Ecto neural progenitor cell (in vitro differentiated cells): ENCODE measurements at regions not wholly inside any gene's neighbourhood (a gene's known extent, or its start where the extent isn't known, plus 50 kb on each side); places are given as distances from the start of the nearest gene placed in this dataset.
"Not testable (repeated sequence)": the region's sequence is repeated elsewhere in the genome, so short reads cannot be mapped to it uniquely, and the experiment has no call there.

Source experiments
- DNase-seq: peaks from one replicate; pipeline ENCODE4 v3.0.0-alpha.2; 2018; ENCODE audit warnings: low spot score

DNA sequence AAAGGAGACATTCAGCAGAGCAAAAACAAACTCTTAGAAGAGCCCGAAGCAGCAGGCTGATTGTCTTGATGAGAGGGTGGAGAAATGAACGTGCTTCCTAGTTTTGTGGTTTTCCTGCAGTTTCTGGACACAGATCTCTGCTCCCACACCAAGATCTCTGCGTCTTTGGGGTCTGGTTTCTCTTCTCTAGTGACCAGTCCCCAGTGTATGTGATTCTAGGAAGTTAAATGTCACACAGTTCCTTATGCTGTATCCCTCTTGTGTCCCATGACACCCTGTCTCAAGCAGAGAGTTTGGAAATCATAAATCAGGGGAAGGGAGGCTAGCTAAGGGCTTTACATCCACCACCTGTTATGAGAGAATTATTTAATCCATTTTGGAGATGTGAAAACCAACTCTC, 55.4 kb upstream of the KLF14 start:
- no peak for DNase-seq

DNA sequence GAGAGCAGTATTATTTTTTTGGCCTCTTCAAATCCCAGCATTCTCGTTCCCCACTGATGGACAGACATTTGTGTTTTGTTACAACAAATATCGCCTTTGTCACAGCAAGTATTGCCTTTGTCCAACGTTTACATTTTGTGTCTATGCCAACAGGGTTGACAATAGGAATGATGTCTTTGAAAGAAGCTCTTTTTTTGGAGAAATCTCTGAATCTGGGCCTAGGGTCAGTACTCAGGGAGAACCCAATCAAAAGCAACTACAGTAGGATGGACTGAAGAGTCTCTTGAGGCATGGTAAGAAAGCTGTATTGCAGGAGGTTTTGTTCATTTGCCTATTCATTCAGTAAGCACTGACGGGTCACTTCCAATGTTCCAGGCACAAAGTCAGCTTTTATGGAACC, 57.7 kb upstream of the KLF14 start:
- no peak for DNase-seq

DNA sequence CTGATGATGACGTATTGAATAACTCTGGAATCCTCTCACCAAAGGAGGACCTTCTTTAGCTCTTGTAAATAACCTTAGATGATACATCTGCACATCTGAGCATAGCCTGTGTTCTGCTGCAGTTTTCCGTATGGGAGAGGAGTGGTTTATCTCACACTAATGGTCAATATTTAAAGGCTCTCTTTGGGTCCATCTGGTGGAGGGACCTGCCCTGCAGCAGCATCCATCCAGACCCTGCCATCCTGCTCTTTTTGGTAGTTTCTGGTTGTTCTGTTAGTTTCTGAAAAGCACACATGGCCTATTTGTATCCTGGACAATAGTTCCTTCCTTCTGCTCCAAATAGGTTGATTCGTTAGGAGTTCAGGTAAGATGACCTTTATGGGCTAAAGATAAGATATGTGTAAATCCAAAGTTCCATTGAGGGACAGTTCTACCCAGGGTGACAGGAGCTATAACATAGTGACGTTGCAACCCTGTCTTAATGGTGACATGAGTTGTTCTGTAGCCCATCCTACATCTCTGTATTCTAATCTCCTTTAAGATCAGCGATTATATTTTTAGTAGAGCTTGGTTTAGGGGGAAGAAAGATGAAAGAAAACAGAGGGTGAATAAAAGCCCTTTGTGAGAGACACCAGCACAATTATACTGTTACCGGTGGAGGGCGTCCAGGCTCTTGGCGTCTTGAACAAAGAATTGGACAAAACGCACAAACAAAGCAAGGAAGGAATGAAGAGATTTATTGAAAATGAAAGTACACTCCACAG, 60.0 kb upstream of the KLF14 start:
- no peak for DNase-seq

GRCh38 chr7:130794619-130794922, 60.6 kb upstream of the KLF14 start:
- DNase-seq = no peak

DNA sequence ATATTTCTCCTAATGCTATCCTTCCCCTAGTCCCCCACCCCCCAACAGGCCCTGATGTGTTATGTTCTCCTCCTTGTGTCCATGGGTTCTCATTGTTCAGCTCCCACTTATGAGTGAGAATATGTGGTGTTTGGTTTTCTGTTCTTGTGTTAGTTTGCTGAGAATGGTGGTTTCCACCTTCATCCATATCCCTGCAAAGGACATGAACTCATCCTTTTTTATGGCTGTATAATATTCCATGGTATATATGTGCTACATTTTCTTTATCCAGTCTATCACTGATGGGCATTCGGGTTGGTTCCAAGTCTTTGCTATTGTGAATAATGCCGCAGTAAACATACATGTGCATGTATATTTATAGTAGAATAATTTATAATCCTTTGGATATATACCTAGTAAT, 62.4 kb upstream of the KLF14 start:
- not testable (repeated sequence) for DNase-seq

DNA sequence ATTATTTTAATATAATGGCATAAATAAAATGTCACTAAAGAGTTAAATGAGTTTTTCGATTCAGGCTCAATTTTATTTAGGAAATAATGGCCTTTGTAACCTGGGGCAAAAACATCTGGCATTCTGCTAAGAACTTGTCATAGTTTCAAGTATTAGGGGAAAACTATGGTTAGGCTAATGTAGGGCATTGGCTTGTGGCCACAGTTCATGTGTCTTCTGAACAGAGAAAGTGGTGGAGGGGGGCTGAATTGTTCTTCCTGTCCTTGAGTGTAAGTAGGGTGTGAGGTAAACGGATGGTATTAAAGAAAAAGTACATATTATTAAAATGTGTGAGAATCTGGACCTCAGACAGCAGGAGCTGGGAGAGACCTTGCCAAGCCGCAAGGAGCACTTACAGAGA, 69.1 kb upstream of the KLF14 start:
- no peak for DNase-seq

DNA sequence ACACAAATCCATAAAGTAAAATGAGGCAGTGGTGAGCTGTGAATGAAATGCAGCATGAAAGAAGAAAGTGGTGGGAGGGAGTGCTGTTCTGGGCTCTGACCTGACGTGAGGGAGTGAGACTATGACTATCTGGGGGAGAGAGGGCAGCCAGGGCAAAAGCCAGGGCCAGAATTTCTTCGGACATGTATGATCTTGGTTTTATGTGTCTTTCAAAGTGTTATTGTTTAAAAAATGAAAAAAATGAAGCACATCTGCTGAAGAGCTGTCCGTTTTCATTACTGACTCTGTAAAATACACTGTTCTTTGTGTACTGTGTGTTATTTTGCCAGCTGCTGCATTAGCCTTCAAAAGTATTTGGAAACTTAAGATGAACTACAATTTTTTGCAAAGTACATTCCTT, 70.2 kb upstream of the KLF14 start:
- DNase-seq = no peak

GRCh38 chr7:130812819-130813218, 78.8 kb upstream of the KLF14 start:
- not testable (repeated sequence) for DNase-seq

- no peak for DNase-seq
These were observed 80.8 kb upstream of the KLF14 start for GRCh38 chr7:130814778-130815335.

GRCh38 chr7:130818056-130818455, 84.0 kb upstream of the KLF14 start:
- no peak for DNase-seq

DNA sequence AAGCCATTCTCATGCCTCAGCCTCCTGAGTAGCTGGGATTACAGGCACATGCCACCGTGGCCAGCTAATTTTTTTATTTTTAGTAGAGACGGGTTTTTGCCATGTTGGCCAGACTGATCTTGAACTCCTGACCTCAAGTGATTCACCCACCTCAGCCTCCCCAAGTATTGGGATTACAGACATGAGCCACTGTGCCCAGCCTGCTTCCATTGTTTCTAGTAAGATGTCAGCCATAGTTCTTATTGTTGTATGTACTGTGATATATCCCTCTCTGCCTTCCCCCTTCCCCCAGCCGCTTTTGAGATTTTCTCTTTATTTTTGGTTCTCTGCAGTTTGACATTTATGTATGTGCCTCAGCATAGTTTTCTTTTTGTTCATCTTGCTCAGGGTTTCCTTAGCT, 87.9 kb upstream of the KLF14 start:
- no peak for DNase-seq

GRCh38 chr7:130822642-130823041, 88.6 kb upstream of the KLF14 start:
- DNase-seq = no peak

GRCh38 chr7:130823060-130823459, 89.1 kb upstream of the KLF14 start:
- DNase-seq = no peak

- no peak for DNase-seq
These were observed 91.8 kb upstream of the KLF14 start for GRCh38 chr7:130825819-130826218.

GRCh38 chr7:130829415-130829814, 95.4 kb upstream of the KLF14 start:
- DNase-seq = no peak

DNA sequence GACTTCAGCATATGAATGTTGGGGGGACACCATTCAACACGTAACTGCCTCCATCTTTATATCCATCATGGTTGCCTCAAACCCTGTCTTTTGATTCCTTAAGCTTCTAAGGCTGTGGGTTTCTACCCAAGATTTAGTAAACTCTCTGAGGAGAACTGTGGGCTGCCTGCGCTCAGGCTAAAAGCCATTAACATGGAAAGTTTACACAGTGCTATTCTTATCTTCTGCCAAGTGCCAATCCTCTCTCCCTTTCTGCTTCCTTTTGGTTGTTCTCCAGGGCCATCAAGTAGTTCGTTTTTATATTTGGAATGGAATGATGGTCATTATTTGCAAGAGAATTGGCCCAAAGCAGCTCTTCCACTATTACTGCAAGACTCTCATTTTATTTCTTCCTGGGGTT, 97.3 kb upstream of the KLF14 start:
- DNase-seq = no peak

DNA sequence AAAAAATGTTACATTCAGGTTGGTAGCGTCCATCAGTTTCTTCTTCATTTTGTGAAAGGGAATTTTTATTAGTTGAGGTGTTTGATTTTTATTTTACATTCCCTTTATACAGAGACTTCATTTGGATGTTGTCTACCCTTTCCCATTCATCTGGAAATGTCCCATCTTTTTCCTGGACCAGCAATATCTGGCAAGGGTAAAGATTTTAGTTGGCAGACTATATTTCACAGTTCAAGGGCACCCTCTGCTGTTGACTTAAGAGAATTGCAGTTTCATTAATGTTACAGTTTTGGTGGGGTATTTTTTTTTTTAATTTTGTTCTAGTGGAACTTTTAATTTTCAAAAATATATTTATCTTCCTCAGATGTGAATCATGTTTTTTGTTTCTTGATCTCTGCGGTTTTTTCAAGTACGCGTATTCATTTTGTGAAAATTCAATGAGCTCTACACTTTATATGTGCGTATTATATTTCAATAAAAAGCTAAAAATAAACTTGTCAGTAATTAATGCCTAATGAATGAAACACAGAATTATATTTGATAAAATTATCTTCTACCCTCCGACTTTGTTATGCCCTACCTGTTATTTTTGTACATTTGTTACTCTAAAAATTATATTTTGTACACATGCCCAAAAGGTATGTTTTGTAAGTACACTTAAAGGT, 97.9 kb upstream of the KLF14 start:
- DNase-seq = no peak

DNA sequence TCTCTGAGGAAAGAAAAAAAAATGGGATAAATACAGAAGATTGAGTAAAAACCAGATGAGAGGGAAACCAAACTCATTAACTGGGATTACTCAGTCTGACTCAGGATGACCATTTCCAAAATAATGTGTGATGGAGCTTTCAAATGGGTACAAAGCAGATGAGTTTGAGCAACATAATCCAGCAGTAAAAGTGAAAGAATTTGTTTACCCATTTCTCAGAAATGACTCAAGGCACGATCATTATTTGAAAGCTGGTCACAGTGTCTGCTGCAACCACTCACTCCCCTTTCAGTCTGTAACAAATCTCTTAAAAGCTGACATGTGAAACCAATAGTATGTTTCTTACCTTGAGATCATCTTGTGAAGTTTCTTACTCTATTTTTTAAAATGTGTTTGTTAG, 104.7 kb upstream of the KLF14 start:
- no peak for DNase-seq

GRCh38 chr7:130840599-130840998, 106.6 kb upstream of the KLF14 start:
- no peak for DNase-seq

GRCh38 chr7:130841416-130841815, 107.4 kb upstream of the KLF14 start:
- DNase-seq = no peak

DNA sequence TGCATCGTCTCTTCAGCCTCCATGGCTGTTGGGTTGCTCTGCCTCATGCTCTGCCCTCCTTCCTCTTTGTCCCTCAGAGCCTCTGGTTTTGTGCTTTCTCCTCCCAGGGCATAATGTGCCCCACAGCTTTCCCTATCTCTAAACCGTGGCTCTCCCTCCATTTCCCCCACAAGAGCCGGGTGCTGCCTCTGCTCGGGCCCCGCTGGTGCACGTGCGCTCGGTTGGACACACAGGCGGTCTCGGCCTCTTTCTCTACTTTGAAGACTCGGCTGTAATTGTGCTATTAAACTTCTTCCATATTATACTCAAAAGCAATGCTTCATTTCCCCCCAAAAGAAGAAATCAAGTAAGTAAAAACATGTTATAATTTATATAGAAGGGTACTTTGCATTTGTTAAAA, 109.7 kb upstream of the KLF14 start:
- no peak for DNase-seq

DNA sequence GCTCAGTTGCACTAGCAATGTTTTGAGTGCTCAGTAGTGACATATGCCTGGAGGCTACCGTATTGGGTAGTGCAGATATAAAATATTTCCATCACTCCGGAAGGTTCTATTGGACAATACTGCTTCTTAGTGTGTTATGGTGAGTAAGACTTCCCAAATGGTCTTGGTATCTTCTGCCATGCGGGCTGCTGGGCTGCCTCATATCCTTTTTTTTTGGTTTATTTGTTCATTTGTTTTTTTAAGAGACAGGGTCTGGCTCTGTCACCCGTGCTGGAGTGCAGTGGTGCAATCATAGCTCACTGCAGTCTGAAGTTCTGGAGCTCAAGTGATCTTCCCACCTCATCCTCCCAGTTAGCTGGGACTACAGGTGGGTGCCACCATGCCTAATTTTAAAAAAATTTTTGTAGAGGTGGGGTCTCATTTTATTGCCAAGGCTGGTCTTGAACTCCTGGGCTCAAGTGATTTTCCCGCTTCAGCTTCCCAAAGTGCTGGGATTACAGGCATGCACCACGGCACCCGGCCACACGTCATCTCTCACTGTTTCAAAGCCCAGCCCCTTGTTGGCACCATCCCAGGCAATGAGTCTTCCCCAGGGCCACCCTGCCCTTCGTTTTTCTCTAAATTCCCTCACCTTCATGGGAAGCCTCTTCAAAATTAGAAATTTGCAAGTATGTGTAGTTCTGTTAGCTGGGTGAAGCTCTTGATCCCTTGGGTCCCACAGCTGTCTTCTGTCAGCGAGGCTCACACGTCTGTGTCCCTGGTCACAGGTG, 111.0 kb upstream of the KLF14 start:
- no peak for DNase-seq

- no peak for DNase-seq
These were observed 111.6 kb upstream of the KLF14 start for GRCh38 chr7:130845581-130846085.
